ENCODE measurements at regions not wholly inside any gene's neighbourhood (a gene's known extent, or its start where the extent isn't known, plus 50 kb on each side); places are given as distances from the start of the nearest gene placed in this dataset.

DNA sequence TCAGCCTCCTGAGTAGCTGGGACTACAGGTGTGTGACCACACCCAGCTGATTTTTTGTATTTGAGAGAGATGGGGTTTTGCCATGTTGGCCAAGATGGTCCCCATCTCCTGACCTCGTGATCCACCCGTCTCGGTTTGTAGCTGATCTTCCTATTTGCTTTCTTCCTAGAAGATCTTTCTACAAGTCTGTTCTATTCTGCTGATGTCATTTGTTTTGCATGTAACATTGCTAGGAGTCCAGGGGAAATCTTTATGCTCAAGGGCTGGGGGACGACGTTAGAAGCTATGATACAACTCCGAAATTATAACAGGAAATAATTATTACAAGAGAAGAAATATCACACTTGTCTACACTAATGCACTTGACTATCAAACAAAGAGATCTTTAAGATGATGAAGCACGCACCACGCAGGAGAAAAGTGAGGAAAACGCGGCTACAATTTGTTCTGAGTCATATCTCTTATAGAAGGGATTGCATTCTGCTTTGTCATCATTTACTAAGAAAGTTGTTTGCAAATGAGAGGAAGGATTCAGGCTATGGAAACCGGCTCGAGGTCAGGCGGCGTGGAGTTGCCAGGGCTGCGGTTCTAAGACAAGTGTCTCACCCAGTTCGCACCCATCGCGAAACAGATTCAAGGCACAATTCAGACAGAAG, 103.0 kb upstream of the CARD11 start:
- TF ChIP-seq CTCF (IDR thresholded peaks at IDR 0.05) = no peak
- TF ChIP-seq POLR2A (IDR thresholded peaks at IDR 0.05) = no peak
- TF ChIP-seq POLR2AphosphoS5 (IDR thresholded peaks at IDR 0.05) = no peak

All from gastroesophageal sphincter (tissue), 3 donors.